Ovary (tissue), 7 donors: ENCODE measurements at regions not wholly inside any gene's neighbourhood (a gene's known extent, or its start where the extent isn't known, plus 50 kb on each side); places are given as distances from the start of the nearest gene placed in this dataset.

ENCODE experiments used
- DNase-seq, 5 donors: peaks; one replicate each; pipeline ENCODE4 v3.0.0-alpha.2; 2019 to 2020
- H3K27ac ChIP-seq, 2 donors: fragments of 200-600 bp; one replicate each; pipeline versions ENCODE4 v1.5.1 to v1.8.0; 2019 to 2022
- H3K27me3 ChIP-seq: fragments of 200-600 bp; one replicate; pipeline ENCODE4 v1.8.0; 2022
- H3K36me3 ChIP-seq: fragments of 200-600 bp; sonication (generic); one replicate; pipeline ENCODE4 v1.5.1; 2019
- H3K4me1 ChIP-seq: one replicate; pipeline ENCODE4 v1.8.1; 2013; ENCODE audit warnings: mild to moderate bottlenecking, moderate library complexity; ENCODE audit not compliant: insufficient read depth
- H3K4me3 ChIP-seq: fragments of 200-600 bp; sonication (generic); one replicate; pipeline ENCODE4 v1.5.1; 2017
- H3K9me3 ChIP-seq, 2 donors: fragments of 200-600 bp in 1 of 2; sonication (generic) in 1 of 2; one replicate each; pipeline versions ENCODE4 v1.5.1 to v1.8.1; 2013 to 2019; ENCODE audit warnings: mild to moderate bottlenecking in 1 of 2, moderate library complexity in 1 of 2
- EP300 ChIP-seq: sonication (generic); formaldehyde crosslinking; IDR thresholded peaks from one replicate; pipeline ENCODE4 v1.6.1; 2017; ENCODE audit warnings: antibody characterized with exemption
- POLR2A ChIP-seq: fragments of 450-650 bp; IDR thresholded peaks from one replicate; pipeline ENCODE4 v1.6.1; 2017; ENCODE audit warnings: antibody characterized with exemption, mild to moderate bottlenecking, moderate library complexity
- WGBS, 3 donors: extraction: QIAGEN DNeasy Blood & Tissue Kit in 1 of 3; methylation state at CpG; one replicate each; pipeline versions ENCODE4 v1.1.5 to v1.1.7; 2013 to 2017; 5-methylcytosine and 5-hydroxymethylcytosine counted together
- intact Hi-C, 4 donors: fragments of 100-400 bp; cut with DNase I; formaldehyde crosslinking; loops; one replicate each; pipeline versions ENCODE4 v1.11.0 to v1.15.1; 2022 to 2023
- TF ChIP-seq, protein P1 (sequence below), 3 donors: fragments of 450-650 bp in 2 of 3; fragments of 200-600 bp in 1 of 3; IDR thresholded peaks; one replicate each; pipeline versions ENCODE4 v1.5.1 to v1.8.0; 2016 to 2022; ENCODE audit warnings: antibody characterized with exemption in 3 of 3, mild to moderate bottlenecking in 1 of 3
- donor health status: DM: no; HTN: no; CAD: no; lungs with moderate emphysema.
- donor health status: DM: no; HTN: no; CAD: no.
- donor health status: Bipolar disorder and iron deficiency.
- donor health status: DM: no; HTN: no; CAD: no.
- donor health status: DM: yes; HTN: yes; CAD: no.

DNA sequence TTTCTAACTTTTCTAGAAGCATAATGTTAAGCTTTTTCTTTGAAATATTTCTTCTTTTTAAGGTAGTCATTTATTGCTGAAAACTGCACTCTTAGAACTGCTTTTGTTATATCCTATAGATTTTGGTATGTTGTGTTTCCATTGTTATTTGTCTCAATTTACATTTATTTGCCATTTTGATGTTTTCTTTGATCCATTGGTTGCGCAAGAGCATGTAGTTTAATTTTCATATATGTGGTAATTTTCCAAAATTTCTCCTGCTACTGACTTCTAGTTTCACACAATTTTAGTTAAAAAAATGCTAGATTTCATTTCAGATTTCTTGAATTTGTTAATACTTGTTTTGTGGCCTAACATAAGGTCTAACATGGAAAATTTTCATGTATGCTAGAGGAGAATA is 1029.3 kb upstream of the TYRP1 start:
- H3K27me3 ChIP-seq: no peaks in the 10 kb centered on the region
- no peaks in the 10 kb centered on the region for H3K4me1 ChIP-seq
- intact Hi-C loops: no loop called here
- H3K36me3 ChIP-seq: no peaks in the 10 kb centered on the region
- H3K4me3 ChIP-seq: no peak overlapping the region
- WGBS, 3 donors: 89 to 96% (median 93%) methylated on average over 1 of the region's 1 CpG
- DNase-seq: no peak
- H3K9me3 ChIP-seq: no peaks in the 10 kb centered on the region
- no peak overlapping the region for H3K27ac ChIP-seq
- TF ChIP-seq, protein P1, sequence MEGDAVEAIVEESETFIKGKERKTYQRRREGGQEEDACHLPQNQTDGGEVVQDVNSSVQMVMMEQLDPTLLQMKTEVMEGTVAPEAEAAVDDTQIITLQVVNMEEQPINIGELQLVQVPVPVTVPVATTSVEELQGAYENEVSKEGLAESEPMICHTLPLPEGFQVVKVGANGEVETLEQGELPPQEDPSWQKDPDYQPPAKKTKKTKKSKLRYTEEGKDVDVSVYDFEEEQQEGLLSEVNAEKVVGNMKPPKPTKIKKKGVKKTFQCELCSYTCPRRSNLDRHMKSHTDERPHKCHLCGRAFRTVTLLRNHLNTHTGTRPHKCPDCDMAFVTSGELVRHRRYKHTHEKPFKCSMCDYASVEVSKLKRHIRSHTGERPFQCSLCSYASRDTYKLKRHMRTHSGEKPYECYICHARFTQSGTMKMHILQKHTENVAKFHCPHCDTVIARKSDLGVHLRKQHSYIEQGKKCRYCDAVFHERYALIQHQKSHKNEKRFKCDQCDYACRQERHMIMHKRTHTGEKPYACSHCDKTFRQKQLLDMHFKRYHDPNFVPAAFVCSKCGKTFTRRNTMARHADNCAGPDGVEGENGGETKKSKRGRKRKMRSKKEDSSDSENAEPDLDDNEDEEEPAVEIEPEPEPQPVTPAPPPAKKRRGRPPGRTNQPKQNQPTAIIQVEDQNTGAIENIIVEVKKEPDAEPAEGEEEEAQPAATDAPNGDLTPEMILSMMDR (IDR thresholded peaks at IDR 0.05): no peak
- TF ChIP-seq POLR2A: no peak
- TF ChIP-seq EP300: no peak

DNA sequence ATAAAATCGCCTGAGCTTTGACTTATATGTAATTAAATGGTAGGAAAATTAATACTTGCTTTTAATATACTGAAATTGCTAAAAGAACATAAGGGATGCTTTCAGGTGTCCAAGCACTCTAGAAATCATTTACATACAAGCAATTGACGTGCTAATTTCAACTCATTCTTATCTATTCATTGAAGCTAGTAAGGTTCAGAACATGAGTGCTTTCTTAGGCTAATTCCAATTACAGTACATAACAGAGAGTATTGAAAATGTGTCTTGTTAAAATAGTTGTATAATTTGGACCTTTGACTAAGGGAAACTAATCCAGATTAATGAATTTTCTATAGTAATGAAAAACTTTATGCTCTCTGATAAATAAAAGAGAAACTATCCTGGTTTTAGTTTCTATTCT is 1016.4 kb upstream of the TYRP1 start:
- no peak overlapping the region for H3K4me3 ChIP-seq
- H3K4me1 ChIP-seq: no peaks in the 10 kb centered on the region
- no peak for DNase-seq
- no peak overlapping the region for H3K27ac ChIP-seq
- intact Hi-C loops: loop anchor here in 1 of 4 donors (1.0 kb wide), 1 partner anchor 40 kb away; no protein-coding TSS in a partner anchor
- H3K9me3 ChIP-seq: no peaks in the 10 kb centered on the region
- TF ChIP-seq POLR2A (no peak), EP300 (no peak)
- TF ChIP-seq, protein P1 (IDR thresholded peaks at IDR 0.05): no peak
- no peaks in the 10 kb centered on the region for H3K36me3 ChIP-seq
- no peaks in the 10 kb centered on the region for H3K27me3 ChIP-seq
- 69 to 82% (median 73%) methylated on average over 2 of the region's 2 CpGs for WGBS, 3 donors

DNA sequence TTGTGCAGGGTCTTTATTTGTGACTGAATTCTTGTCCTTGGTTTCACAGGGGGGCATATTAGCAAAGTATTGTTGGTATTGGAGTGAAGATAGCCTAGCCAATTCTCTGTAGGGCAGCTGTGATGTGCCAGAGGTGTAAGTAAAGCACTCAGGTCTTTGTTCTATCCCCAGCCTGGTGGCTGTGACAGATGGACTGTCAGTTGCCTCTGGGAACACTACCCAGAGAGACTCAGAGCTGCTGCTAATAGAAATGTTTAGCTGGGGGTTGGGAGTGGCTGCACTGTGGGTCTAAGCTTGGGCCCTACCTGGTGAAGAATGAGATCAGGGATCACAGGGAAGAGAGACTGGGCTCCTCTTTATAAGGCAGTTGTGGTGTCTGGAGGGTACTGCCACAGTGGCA is 1006.5 kb upstream of the TYRP1 start:
- no peak overlapping the region for H3K4me3 ChIP-seq
- TF ChIP-seq POLR2A: no peak
- TF ChIP-seq EP300: no peak
- TF ChIP-seq, protein P1 (IDR thresholded peaks at IDR 0.05): no peak
- H3K27ac ChIP-seq: no peak overlapping the region
- intact Hi-C loops: no loop called here
- no peaks in the 10 kb centered on the region for H3K9me3 ChIP-seq
- DNase-seq: no peak
- H3K36me3 ChIP-seq: no peaks in the 10 kb centered on the region
- no peaks in the 10 kb centered on the region for H3K4me1 ChIP-seq
- H3K27me3 ChIP-seq: no peaks in the 10 kb centered on the region

DNA sequence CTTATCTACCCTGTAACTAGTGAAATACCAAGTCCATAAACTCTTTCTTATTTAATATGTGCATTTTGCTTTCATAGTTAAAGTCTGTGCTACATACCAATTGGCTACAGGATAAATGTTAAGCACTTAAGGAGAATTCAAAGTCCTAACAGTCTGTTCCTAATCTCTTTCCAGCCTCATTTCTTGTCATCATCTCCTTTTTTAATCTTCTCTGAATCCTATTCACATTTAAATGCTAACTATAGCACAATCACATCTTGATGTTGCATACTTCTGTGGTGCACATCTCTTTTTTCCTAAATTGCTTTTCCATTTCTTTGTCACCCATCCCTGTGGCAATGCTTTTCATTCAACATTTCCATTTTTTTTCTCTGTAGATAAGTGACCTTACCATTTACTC is 996.1 kb upstream of the TYRP1 start:
- no peak for TF ChIP-seq POLR2A
- TF ChIP-seq EP300: no peak
- TF ChIP-seq, protein P1 (IDR thresholded peaks at IDR 0.05): no peak
- intact Hi-C loops: loop anchor here in 1 of 4 donors (5.0 kb wide), 1 partner anchor 730 kb away; no protein-coding TSS in a partner anchor
- no peak for DNase-seq
- Histone ChIP-seq H3K27ac (no peak overlapping the region), H3K4me1 (no peaks in the 10 kb centered on the region), H3K27me3 (no peaks in the 10 kb centered on the region), H3K36me3 (no peaks in the 10 kb centered on the region), H3K9me3 (no peaks in the 10 kb centered on the region), H3K4me3 (no peak overlapping the region)

DNA sequence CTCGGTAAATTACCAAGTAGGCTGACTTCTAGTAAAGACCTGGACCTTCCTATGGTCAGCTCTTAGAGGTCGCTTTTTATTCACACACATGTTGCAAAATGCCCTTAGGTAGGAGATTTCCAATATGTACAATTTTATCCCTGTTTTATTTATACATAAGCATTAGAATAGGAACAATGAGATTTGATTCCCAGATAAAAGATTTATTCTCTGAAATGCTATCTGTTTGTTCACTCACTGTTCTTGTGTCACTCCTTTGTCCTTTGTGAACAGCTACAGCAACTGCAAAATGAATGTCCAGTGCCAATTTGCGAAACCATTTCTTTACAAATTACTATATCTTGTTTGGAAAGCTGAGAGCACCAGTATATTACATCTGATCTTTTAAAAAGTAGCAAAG is 991.5 kb upstream of the TYRP1 start:
- intact Hi-C loops: no loop called here
- DNase-seq: no peak
- Histone ChIP-seq H3K27me3 (no peaks in the 10 kb centered on the region), H3K9me3 (no peaks in the 10 kb centered on the region), H3K36me3 (no peaks in the 10 kb centered on the region), H3K27ac (no peak overlapping the region), H3K4me1 (no peaks in the 10 kb centered on the region), H3K4me3 (no peak overlapping the region)
- 91% methylated on average over 3 of the region's 3 CpGs for WGBS, 3 donors
- TF ChIP-seq, protein P1 (IDR thresholded peaks at IDR 0.05): no peak
- TF ChIP-seq EP300: no peak
